ENCODE measurements at regions not wholly inside any gene's neighbourhood (a gene's known extent, or its start where the extent isn't known, plus 50 kb on each side); places are given as distances from the start of the nearest gene placed in this dataset.
A peak's percentile ranks its signal among the peaks of the same experiment; 100 is the strongest.

DNA sequence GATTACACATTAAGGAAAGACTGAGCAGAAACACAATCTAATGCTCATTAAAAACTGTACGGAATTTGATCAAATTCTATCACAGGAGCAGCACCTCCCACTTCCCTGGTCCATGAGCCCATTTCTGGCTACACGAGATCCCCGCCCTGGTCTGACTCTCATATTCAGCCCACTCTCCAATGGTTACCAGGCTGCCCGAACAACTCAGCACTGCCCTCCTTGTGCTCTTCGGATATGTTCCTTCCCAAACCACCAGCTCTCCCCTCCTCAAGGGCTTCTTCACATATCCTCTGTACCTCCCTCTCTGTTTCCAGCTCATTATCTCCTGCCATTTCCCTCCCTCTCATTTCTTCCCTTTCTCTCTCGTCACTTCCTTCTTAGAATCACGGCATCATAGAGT lies 180.5 kb downstream of the RSL24D1 start:
- DNase-seq: no peak

DNA sequence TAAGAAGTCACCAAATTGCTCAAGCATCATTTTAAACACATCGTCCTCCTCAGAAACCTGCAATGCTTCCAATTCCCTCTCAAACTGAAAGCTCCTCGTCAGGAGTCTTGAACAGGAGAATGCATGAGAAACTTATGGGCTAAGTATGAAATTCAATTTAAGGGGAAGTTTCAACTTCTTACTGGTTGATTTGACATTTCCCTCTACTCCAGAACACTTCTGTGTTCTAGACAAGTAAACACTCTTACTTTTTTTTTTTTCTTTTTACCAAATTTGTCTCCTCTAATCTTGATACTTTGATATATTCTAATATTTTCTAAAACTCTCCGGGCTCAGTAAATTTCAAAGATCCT lies 181.7 kb downstream of the RSL24D1 start:
- no peak for DNase-seq

DNA sequence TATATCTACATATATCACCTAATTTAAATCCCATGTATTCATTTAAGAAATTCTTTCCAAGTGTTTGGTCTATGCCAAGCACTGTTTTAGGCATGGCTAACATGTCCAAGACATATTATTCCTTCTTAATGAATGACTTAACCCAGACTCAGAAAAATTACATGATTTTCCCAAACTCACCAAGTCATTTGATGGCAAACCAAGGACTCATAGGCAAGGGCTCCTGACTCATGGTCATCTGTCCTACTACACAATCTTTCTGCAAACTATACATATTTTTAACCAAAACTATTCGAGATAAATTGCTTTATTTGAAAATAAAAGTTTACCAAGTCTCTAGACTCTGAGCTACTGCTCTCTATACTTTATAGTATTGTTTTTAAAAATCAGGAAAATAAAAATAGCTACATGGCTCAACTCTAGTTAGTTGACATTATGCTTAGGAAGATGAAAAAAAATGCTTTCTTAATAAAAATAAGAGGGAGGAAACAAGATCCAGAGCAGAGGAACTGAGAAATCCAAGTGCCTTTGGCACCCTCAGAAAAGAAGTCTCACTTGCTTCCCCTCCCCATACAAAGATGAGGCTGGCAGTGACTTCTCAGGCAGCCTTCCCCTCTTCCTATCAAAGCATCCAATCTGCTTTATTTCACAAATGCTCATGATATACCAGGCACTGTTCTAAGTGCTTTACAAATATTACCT lies 182.2 kb downstream of the RSL24D1 start:
- no peak for DNase-seq

DNA sequence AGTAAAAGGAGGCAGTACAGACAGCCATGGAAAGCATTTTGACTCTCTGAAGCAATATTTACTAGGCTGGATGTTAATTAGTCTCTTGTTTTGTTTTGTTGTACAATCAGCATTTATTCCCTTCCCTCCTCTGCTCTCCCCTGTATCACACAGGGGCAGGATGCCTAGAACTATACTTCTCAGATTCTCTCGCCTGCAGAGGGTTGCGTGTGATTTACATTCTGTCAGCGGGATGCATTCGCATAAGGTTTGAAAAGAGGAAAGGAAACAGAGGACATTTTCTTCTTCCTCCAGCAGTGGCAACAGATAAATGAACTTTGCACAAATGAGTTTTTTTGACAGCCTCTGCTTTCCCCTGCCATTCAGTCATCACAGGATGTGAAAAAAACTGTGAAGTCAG lies 188.3 kb downstream of the RSL24D1 start:
- no peak for DNase-seq

DNA sequence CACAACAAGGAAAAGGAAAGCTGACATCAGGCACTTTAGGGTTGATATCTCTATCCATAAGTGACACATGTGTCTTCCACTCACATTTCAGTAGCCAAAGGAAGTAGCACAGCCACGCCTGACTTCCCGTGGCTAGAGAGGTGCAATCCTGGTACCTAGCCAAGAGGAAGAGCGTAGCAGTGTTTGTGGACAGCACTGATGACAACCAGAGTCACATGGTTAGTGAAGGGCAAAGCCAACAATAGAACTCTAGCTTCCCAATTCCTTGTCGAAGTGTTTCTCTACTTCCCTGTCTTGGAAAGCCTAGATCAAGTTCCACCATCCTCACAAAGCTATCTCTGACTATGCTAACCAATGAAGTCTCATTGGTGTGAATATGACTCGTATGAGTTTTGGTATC lies 189.2 kb downstream of the RSL24D1 start:
- no peak for DNase-seq

DNA sequence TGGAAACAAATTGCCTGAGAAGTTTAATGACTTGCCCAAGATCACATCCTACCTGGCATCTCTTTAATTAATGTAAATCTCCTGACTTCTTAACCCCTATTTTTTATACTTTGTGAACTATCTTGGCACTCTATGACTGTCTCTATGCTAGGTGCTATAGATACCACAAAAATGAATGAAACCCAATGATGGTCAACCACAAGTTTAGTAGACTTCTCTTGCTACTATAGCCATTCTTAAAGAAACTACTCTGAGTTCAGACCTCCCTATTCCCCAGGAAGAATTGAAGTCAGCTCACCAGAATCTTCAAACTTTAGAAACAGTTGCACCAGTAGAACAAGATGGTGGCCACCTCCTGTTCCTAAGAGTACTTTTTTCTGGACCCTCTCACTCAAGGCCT lies 191.1 kb downstream of the RSL24D1 start:
- no peak for DNase-seq

DNA sequence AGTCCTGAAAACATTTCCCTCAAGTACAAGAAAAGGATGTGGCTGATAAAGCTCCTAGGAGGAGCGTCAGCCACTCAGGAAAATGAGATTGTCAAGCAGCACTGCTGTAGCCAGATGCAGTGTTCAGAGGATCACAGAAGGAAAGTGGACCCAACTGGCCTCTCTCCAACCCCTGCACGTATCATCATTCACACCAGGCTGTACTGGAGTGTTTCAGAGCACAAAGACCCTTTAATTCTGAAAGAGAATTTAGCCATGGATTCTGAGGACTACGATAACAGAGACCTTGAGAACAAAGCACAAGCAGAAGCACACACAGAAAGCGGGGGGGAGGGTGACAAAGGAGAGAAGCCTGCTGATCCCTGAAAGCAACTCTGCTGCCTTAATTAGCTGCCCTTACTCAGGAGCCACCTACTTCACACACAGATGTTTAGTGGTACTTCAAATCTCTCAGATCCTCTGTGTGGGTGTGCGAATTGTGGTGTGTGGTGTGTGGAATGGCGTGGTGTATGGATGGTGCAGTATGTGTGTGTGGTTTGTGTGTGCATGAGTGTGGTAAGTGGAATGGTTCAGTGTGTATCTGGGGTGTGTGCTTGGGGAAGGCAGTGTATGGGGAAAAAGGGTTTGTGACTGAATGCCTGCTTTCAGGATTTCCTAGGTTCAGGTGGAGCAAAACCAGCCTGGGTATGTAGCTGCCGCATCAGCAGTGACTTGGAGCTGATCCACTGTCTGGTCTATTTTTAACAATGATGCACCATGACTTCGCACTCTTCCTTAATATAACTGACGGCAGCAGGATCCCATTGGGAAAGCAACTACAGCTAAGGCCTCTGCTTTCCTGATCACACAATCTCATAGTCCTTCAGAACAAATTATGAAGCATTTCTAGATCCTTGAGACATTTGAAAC lies 192.5 kb downstream of the RSL24D1 start:
- no peak for DNase-seq

DNA sequence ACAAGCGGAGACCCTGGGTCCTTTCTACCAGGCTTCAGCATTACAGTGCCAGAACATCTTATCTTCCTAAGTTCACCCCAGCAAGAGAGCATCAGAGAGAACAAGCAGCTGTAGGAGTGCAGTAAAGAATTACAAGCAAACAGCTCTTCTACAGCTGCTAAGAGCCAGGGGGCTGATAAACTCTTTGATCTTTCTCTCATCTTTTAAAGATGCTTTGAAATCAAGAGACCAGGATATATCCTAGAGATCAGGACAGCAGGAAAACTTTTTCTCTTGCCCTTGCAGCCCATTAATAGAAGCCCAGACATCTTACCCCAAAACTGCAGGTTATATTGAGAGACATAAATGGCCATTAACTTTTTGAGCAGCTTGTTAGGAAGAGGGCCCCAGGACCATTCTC lies 198.1 kb downstream of the RSL24D1 start:
- no peak for DNase-seq

DNA sequence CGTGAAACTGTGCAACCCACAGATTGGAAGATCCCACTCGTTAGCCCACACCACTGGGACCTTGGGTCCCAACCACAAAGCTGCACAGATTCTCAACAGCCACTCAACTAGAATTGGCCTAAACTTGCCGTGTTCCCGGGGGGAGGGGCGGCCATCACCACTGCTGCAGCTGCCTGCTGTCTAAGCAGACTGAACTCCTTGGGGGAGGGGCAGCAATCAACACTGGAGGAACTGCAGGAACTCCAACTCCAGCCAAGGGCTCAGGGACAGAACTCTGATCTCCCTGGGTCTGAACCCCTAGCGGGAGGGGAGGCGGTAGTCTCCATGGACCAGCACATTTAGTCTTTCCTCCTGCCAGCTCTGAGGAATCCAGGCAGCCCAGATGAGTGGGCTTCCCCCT lies 205.9 kb downstream of the RSL24D1 start:
- peak; percentile 48 for DNase-seq

DNA sequence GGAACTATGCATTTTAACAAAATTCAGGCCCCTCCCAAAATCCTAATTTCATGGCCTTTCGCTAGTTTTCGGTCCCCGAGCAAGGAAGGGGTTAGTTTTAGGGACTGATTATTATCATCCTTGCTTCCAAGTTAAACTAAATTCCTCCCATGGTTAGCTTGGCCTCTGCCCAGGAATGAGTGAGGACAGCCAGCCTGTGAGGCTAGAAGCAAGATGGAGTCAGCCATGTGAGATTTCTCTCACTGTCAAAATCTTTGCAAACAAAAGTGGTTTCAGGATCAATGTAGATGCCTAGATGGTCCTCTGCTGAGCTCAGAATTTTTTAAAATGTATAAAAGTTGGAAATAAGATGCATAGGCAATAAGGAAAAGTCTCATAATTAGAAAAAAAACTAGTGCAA lies 208.9 kb downstream of the RSL24D1 start:
- no peak for DNase-seq

DNA sequence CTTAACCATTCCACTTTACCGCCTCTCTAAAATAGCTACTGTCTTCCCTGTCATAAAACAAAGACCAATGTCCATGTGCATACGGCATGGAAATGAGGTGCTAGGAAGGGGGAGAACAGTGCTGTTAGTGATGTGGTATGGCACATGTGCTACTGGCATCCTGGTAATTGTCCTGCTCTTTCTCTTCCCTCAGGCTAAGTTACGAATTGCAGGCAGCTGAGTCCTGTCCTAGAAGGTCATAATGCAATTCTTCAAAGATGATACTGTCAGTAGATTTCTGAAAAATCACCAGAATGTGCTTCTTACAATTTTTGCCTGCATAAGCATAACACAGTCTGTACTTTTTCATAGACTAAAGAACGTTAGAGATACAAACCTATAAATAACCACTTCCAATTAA lies 216.8 kb downstream of the RSL24D1 start:
- DNase-seq: no peak

DNA sequence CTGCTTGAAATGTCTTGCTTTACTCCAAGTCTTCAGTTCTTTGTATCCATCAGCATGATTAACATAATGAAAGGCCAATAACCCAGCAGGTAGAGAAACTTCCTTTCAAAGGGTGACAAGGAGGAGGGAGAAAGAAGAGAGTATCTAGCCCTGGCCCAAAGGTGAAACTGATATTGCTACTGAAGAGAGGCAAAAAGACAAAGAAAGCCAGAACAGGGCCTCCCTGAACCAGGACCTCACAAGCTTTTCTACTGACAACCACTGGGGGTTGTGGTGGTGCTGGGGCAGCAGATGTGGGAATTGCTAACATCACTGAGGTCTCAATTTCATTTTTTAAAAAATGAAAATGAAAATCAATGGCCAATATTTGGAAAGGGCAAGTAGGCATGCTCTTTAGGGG lies 234.1 kb downstream of the RSL24D1 start:
- DNase-seq: no peak

DNA sequence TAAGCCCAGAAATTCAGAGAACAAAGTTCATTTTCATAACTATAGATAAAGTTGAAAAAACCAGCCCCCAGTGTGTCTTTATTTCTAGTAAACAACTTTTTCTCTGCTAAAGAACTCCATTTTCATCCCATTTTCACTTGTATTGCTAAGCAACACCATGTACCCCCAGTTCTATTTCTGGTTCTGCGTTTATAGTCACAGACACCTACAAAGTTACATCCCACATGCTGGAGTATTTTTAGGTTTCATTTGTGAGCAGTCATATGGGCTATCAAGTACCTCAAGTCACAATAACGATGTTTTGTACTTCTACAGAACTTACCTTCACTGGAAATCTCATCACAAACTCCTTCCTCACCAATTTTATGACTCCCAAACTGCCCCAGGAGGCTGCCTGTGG lies 236.5 kb downstream of the RSL24D1 start:
- DNase-seq: no peak

DNA sequence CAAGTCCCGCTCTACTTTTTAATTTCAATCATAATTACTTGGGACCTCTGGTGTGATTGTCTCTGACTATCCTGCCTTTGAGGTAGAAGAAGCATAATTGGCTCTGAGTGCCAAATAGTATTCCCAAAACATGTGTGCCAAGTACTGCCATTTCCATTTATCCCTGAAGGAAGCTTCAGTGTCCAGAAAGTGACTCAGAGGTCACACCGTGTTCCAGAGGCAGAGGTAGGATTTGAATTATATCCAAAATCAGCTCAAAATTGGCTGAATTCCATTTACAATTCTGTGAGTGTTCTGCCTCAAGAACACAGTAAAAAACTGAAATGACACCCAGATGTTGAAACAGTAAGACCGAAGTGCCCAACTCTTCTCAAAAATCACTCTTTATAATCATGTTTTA lies 255.3 kb downstream of the RSL24D1 start:
- no peak for DNase-seq

DNA sequence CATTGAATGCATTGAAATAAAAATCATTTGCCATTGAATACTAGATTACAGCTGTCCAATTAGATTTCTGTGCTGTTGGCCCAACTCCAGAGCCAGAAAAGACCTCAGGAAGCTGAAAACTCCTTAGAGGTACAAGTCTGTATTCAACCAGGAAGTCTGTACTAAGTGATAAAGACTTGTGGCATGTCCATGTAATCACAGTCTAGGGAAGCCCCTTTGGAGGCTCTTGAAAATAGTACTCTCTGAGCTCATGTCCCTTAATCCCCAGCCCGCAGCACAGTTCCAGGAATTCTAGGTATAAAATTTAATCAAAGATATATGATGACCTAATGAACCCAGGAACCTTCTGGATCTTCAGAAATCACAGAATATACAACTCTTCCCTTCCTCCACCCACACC lies 279.4 kb downstream of the RSL24D1 start:
- no peak for DNase-seq

DNA sequence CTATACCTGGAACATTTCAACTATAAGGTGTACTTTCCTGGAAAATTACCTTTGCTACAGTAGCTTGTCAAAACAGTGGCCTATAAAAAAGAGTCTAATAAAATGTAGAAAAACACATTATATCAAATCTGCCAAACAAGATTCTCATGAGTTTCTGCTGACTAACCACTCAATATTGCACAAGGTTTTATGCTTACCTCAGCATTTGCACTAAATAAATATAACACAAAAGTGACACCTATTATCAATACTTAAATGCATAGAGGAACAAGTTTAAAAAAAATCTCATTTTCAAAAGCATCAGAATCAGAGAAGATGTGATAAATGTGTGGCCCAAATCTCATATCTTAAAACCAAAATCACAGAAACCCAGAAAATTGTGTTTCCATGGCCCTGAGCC lies 281.4 kb downstream of the RSL24D1 start:
- no peak for DNase-seq

DNA sequence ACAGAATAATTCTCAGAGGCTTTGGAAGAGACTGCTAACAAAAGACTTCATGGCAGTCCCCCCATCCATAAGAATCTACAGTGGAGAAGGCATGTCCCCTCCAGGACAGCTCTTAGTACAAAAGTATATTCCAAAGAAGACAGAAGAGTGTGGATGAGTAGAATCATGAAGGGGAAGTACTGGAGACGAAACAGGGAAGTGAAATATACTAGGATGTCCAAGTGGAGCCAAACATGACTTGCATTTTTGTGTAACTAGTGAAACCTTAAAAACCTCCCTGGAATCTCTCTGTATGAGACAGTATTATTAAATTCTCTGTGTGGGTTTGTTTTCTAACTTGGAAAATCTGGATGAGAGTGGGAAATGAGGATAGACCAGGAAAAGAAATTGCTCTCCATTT lies 312.4 kb downstream of the RSL24D1 start:
- DNase-seq: no peak

DNA sequence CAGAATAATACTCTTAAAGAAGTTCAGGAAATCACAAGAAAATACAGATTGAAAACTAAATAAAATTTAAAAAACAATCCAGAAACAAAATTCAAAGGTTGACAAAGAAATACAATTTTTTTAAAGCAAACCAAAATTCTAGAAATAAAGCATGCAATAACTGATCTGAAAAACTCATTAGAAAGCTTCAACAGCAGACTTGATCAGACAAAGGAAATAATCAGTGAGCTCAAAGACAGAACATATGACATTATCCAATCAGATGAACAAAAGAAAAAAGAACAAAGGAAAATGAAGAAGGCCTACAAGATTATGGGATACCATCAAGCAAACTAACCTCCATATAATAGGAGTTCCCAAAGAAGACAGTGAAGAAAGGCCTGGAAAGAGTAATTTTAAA lies 336.8 kb downstream of the RSL24D1 start:
- DNase-seq: no peak

DNA sequence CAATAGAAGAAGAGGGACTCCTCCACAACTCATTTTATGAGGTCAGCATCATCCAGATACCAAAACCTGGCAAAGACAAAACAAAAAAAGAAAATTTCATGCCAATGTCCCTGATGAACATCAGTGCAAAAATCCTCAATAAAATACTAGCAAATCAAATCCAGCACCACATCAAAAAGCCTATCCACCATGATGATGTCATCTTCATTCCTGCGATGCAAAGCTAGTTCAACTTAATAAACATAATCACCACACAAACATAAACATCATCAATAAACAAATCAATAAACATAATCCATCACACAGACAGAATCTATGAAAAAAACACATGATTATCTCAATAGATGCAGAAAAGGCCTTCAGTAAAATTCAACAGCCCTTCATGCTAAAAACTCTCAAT lies 342.1 kb downstream of the RSL24D1 start:
- DNase-seq: no peak

DNA sequence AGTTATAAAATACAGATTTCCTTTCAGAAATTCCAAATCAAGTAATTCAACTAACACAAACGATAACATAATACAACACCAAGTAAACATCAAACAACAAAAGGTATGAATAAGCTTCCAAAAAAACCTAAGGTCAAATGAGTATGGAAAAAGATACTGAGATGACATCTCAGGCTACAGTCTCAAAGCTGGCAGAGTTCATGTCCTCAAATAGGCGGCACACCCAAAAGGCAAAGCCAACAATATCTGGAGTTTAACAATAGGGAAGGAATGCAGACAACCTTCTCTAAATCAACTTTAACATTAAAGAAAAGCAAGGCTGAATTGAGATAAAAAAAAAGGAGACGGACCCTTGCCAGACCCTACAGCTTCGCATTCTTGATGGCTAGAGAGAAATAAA lies 346.6 kb downstream of the RSL24D1 start:
- DNase-seq: no peak

DNA sequence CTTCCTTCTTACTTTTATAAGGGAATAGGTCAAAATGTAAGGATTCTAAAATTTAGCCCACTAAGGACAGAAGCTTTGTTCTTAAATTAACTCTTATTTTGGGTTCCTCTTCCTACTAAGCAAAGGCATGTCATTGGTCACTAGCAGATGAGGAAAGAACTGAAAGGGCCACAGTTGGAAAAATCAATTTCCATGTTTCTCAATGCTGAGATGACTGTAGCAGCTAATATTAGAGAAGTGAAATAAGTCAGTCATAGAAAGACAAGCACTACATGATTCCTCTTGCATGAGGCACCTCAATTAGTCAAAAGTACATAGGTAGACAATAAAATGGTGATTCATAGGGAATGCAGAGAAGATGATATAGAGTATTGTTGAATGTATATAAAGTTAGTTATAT lies 353.7 kb downstream of the RSL24D1 start:
- no peak for DNase-seq

DNA sequence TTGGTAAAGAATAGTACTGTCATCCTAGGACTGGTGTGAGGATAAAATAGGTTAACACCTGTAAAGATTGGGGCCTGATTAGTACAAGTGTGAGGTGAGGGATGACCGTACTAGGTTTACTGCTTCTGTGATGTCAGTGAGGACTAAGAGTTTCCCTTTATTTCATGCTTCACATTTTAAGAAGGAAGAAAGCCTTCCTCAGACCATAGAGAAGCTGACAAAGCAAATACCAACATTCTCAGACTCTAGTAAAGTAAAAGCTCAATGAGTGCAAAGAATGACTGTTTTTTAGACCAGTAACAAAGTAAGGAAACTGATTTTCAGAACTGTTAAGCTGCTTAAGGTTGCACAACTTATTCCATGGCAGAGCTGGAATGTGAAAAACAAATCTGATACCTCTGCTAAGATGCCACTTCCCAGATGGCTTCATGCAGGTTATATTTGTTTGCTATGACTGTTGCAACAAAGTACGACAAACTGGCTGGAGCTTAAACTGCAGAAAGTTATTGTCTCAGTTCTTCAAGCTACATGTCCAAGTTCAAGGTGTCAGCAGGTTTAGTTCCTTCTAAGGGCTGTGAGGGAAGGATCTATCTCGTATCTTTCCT lies 354.9 kb downstream of the RSL24D1 start:
- no peak for DNase-seq

DNA sequence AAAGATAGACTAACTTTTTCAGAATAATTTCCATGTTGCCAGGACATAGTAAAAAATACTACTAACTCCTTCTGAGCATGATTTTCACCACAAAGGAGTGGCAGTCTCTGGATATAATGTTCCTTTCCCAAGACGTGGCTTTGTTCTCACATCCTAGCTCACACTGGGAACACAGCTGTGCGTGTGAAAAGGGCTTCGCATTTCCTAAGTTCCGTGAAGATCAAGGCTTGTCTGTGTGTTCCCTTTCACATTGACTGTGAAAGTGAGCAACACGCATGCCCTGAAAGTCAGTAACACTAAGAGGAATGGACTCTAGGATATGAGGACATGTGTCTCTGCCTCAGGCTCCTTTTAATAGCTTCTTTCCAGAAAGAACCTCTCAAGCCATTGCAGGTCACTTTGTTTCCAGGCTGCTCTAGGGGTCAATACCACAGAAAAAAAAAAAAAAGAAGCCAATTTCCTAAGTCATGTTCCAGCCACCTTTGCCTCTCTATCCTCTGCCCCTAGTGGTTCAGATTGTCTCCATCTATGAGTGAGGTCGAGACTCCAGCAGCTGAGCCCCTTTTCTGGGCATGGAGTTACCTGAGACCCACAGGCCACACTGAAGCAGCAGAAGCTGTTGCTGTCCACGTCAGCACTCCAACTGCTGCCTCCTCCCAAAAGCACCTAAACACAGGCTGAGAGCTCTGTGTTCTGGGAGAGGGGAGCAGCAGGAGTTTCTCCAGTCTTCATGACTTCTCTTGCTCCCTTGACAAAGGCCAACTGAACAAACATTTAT lies 355.9 kb downstream of the RSL24D1 start:
- DNase-seq: peak; percentile 1

Data from NCI-H82 (cell line).